GM19238 (cell line): ENCODE measurements at regions not wholly inside any gene's neighbourhood (a gene's known extent, or its start where the extent isn't known, plus 50 kb on each side); places are given as distances from the start of the nearest gene placed in this dataset.

Experiments
- DNase-seq: peaks from one replicate; pipeline ENCODE4 v3.0.0; 2011; ENCODE audit warnings: low spot score; ENCODE audit not compliant: insufficient read length

GRCh38 chr1:30258876-30259275 is 464.5 kb downstream of the MATN1 start:
- DNase-seq = no peak

GRCh38 chr1:30258471-30258870 is 464.9 kb downstream of the MATN1 start:
- DNase-seq = no peak

GRCh38 chr1:30257742-30258380 is 465.5 kb downstream of the MATN1 start:
- DNase-seq = no peak

- DNase-seq = no peak
Measured at GRCh38 chr1:30257322-30257721, 466.1 kb downstream of the MATN1 start.

- DNase-seq = no peak
Measured at GRCh38 chr1:30256911-30257310, 466.5 kb downstream of the MATN1 start.

- no peak for DNase-seq
Measured at GRCh38 chr1:30255111-30255724, 468.2 kb downstream of the MATN1 start.

GRCh38 chr1:30253807-30254440 is 469.5 kb downstream of the MATN1 start:
- DNase-seq = no peak

- DNase-seq = no peak
Measured at GRCh38 chr1:30253361-30253760, 470.0 kb downstream of the MATN1 start.

GRCh38 chr1:30250984-30251850 is 472.2 kb downstream of the MATN1 start:
- DNase-seq = no peak

- no peak for DNase-seq
Measured at GRCh38 chr1:30250338-30250983, 472.9 kb downstream of the MATN1 start.

GRCh38 chr1:30249446-30250337 is 473.7 kb downstream of the MATN1 start:
- DNase-seq = no peak

GRCh38 chr1:30248774-30249173 is 474.6 kb downstream of the MATN1 start:
- DNase-seq = no peak

GRCh38 chr1:30248373-30248772 is 475.0 kb downstream of the MATN1 start:
- DNase-seq = no peak

GRCh38 chr1:30244801-30245200 is 478.6 kb downstream of the MATN1 start:
- DNase-seq = no peak

GRCh38 chr1:30242722-30243457 is 480.5 kb downstream of the MATN1 start:
- DNase-seq = no peak

- DNase-seq = no peak
Measured at GRCh38 chr1:30242168-30242567, 481.2 kb downstream of the MATN1 start.

- DNase-seq = no peak
Measured at GRCh38 chr1:30241681-30242080, 481.7 kb downstream of the MATN1 start.

- DNase-seq = no peak
Measured at GRCh38 chr1:30234091-30234490, 489.3 kb downstream of the MATN1 start.

- peak; percentile 16 for DNase-seq
Measured at GRCh38 chr1:30232288-30232899, 491.0 kb downstream of the MATN1 start.
